Breast epithelium (tissue), 4 donors: ENCODE measurements at regions not wholly inside any gene's neighbourhood (a gene's known extent, or its start where the extent isn't known, plus 50 kb on each side); places are given as distances from the start of the nearest gene placed in this dataset.
A peak's percentile ranks its signal among the peaks of the same experiment; 100 is the strongest.

Experiments used
- DNase-seq, 2 donors: peaks; one replicate each; pipeline ENCODE4 v3.0.0-alpha.2; 2019; ENCODE audit warnings: low spot score in 2 of 2
- H3K27ac ChIP-seq, 2 donors: fragments of 200-600 bp; sonication (generic) in 1 of 2; one replicate each; pipeline ENCODE4 v1.5.1; 2016 to 2019; ENCODE audit warnings: mild to moderate bottlenecking in 1 of 2
- H3K27me3 ChIP-seq, 2 donors: fragments of 200-600 bp; sonication (generic) in 1 of 2; one replicate each; pipeline versions ENCODE4 v1.5.1 to v1.6.0; 2017 to 2019; ENCODE audit warnings: control low read depth in 1 of 2, mild to moderate bottlenecking in 1 of 2
- H3K36me3 ChIP-seq: fragments of 200-600 bp; one replicate; pipeline ENCODE4 v1.5.1; 2019
- H3K4me1 ChIP-seq, 2 donors: fragments of 200-600 bp; sonication (generic); one replicate each; pipeline ENCODE4 v1.5.1; 2016 to 2019; ENCODE audit warnings: control low read depth in 1 of 2
- H3K4me3 ChIP-seq, 3 donors: fragments of 200-600 bp; sonication (generic); 1 replicate in 2 of 3; 2 replicates in 1 of 3; pipeline ENCODE4 v1.5.1; 2016 to 2019; ENCODE audit warnings: mild to moderate bottlenecking in 3 of 3, moderate library complexity in 2 of 3
- H3K9me3 ChIP-seq, 2 donors: fragments of 200-600 bp; sonication (generic) in 1 of 2; one replicate each; pipeline ENCODE4 v1.5.1; 2016 to 2019; ENCODE audit warnings: control low read depth in 1 of 2
- CTCF ChIP-seq, 3 donors: fragments of 450-650 bp; IDR thresholded peaks; one replicate each; pipeline ENCODE4 v1.5.1; 2016 to 2017; ENCODE audit warnings: antibody characterized with exemption in 3 of 3, mild to moderate bottlenecking in 3 of 3, moderate library complexity in 3 of 3
- POLR2A ChIP-seq: fragments of 450-650 bp; IDR thresholded peaks from one replicate; pipeline ENCODE4 v1.6.1; 2016; ENCODE audit warnings: antibody characterized with exemption, mild to moderate bottlenecking, moderate library complexity
- POLR2AphosphoS5 ChIP-seq, 3 donors: sonication (generic); formaldehyde crosslinking; IDR thresholded peaks; one replicate each; pipeline ENCODE4 v1.6.1; 2017; ENCODE audit warnings: antibody characterized with exemption in 3 of 3
- intact Hi-C: fragments of 100-400 bp; cut with DNase I; formaldehyde crosslinking; loops from one replicate; pipeline ENCODE4 v1.15.1; 2023; ENCODE audit warnings: low total_unique reads

DNA sequence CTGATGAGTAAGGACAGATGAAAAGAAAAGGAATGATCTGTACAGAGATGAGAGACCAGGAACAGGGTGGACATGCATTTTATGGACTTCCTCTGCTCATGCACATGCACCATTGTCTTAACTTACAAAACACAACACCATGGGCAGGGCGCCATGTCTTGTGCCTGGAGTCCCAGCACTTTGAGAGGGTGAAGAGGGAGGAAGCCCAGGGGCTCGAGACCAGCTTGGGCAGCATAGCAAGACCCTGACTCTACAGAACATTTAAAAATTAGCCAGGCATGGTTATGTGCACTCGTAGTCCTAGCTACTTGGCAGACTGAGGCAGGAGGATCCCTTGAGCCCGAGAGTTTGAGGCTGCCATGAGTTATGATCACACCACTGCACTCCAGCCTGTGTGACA is 86.9 kb downstream of the ZFP36L2 start:
- Histone ChIP-seq H3K27ac (peak overlapping the region; percentile 55 to 73), H3K9me3 (no peaks in the 10 kb centered on the region), H3K4me3 (no peak overlapping the region), H3K36me3 (no peaks in the 10 kb centered on the region), H3K4me1 (no peaks in the 10 kb centered on the region), H3K27me3 (no peaks in the 10 kb centered on the region)
- intact Hi-C loops: loop anchor here (10.0 kb wide), 1 partner anchor 75 kb away; no protein-coding TSS in a partner anchor
- no peak for DNase-seq
- TF ChIP-seq POLR2AphosphoS5 (IDR thresholded peaks at IDR 0.05): no peak
- no peak for TF ChIP-seq CTCF (IDR thresholded peaks at IDR 0.05)
- no peak for TF ChIP-seq POLR2A

DNA sequence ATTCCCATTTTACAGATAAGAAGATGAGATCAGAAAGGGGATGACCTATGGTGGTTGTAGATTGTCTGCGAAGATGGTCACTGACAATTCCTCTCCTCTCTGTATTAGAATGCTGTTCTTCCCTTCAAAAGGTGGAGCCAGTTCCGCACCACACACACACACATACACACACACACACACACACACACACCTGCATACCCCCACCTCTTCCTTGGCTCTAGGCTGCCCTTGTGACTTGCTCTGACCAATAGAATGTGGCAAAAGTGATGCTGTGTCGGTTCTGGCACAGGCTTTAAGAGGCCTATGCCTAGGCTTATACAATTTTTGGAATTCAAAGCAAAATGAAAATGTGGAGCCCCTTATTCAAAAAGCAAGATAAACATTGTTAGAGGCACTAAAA is 88.0 kb downstream of the ZFP36L2 start:
- peak overlapping the region in 1 of 2 donors; percentile 25 for H3K27ac ChIP-seq
- intact Hi-C loops: loop anchor here (10.0 kb wide), 1 partner anchor 76 kb away; no protein-coding TSS in a partner anchor
- TF ChIP-seq POLR2AphosphoS5 (IDR thresholded peaks at IDR 0.05): no peak
- TF ChIP-seq POLR2A: no peak
- TF ChIP-seq CTCF (IDR thresholded peaks at IDR 0.05): no peak
- no peak for DNase-seq
- no peaks in the 10 kb centered on the region for H3K36me3 ChIP-seq
- H3K27me3 ChIP-seq: no peaks in the 10 kb centered on the region
- H3K4me3 ChIP-seq: no peak overlapping the region
- no peaks in the 10 kb centered on the region for H3K4me1 ChIP-seq
- H3K9me3 ChIP-seq: no peaks in the 10 kb centered on the region

GRCh38 chr2:43136876-43137275 is 89.5 kb downstream of the ZFP36L2 start:
- H3K36me3 ChIP-seq: no peaks in the 10 kb centered on the region
- H3K4me3 ChIP-seq: no peak overlapping the region
- no peak for TF ChIP-seq POLR2AphosphoS5 (IDR thresholded peaks at IDR 0.05)
- TF ChIP-seq POLR2A: no peak
- no peak for TF ChIP-seq CTCF (IDR thresholded peaks at IDR 0.05)
- H3K27me3 ChIP-seq: no peaks in the 10 kb centered on the region
- H3K4me1 ChIP-seq: no peaks in the 10 kb centered on the region
- DNase-seq: no peak
- no peak overlapping the region for H3K27ac ChIP-seq
- no peaks in the 10 kb centered on the region for H3K9me3 ChIP-seq
- intact Hi-C loops: loop anchor here (10.0 kb wide), 1 partner anchor 78 kb away; no protein-coding TSS in a partner anchor

DNA sequence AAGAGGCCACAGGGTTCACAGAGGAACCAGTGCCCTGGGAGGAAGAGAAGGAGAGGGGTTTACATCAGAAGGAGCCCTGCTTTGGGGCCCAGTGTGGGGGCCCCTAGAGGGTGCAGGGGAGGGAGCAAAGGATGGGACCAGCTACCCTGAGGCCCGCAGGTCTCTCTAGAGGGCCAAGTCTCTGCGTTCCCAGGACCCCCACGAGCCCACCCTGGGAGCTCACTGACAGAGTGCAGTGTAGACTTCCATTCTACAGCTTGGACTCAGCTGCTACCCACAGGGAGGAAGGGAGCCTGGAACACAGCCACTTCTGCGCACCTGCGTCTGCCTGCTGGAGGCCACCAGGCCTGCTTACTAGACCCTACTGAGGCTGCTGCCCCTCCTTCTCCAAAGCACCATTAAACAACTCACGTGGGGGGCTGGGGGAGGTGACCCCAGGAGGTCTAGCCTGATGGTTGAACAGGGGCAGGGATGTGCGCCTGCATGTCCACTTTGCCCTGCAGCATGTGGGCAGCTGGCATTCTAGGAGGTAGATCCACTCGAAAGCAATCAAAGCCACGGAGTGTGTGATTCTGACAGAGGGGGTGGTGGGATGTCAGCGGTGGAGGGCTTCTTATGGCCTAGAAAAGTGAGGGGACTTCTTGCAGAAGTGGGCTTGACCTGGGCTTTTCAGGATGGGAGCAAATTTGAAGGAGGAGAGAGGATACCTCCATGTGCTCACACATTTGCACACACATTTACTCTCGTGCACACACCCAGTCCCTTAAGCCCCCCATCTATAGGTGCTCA is 90.2 kb downstream of the ZFP36L2 start:
- no peak overlapping the region for H3K4me3 ChIP-seq
- TF ChIP-seq POLR2A (no peak), CTCF (IDR thresholded peaks at IDR 0.05) (no peak)
- H3K4me1 ChIP-seq: peaks cover 0 to 7% of the 10 kb centered on the region in 2 donors
- intact Hi-C loops: loop anchor here (10.0 kb wide), 1 partner anchor 79 kb away; no protein-coding TSS in a partner anchor
- DNase-seq: no peak
- no peaks in the 10 kb centered on the region for H3K9me3 ChIP-seq
- no peaks in the 10 kb centered on the region for H3K36me3 ChIP-seq
- H3K27ac ChIP-seq: peak overlapping the region; percentile 26 to 38
- no peaks in the 10 kb centered on the region for H3K27me3 ChIP-seq

DNA sequence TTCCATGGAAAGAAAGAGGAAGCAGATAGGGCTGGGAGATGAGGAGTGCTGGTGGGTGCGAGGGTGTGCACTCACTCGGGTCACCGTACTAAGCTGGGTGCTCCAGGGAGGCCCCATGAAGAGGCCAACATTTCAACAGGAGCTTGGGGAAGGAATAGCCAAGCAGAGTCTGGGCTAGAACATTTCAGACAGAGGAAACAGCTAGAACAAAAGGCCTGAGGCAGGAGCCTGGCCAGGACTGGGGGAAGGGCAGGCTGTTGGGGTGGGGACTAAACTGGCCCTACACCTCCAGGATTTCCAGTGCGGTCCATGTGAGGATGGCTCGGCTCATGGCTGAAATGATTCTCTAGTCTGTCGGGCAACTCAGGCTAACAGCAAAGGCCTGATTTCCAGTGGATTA is 90.8 kb downstream of the ZFP36L2 start:
- Histone ChIP-seq H3K27ac (peak overlapping the region; percentile 26 to 52), H3K36me3 (no peaks in the 10 kb centered on the region), H3K27me3 (no peaks in the 10 kb centered on the region), H3K4me1 (peaks cover 2 to 10% of the 10 kb centered on the region in 2 donors), H3K4me3 (no peak overlapping the region), H3K9me3 (no peaks in the 10 kb centered on the region)
- intact Hi-C loops: loop anchor here (10.0 kb wide), 1 partner anchor 79 kb away; no protein-coding TSS in a partner anchor
- DNase-seq: no peak
- TF ChIP-seq POLR2AphosphoS5 (IDR thresholded peaks at IDR 0.05): no peak
- no peak for TF ChIP-seq POLR2A
- TF ChIP-seq CTCF (IDR thresholded peaks at IDR 0.05): no peak
